ENCODE measurements at regions not wholly inside any gene's neighbourhood (a gene's known extent, or its start where the extent isn't known, plus 50 kb on each side); places are given as distances from the start of the nearest gene placed in this dataset.

- no peak for DNase-seq (ENCODE audit: low spot score)
Measured at GRCh38 chrX:68894513-68895340, 65.9 kb downstream of the EFNB1 start.

GRCh38 chrX:68894142-68894512, 65.3 kb downstream of the EFNB1 start:
- no peak for DNase-seq (ENCODE audit: low spot score)

GRCh38 chrX:68892651-68893050, 63.8 kb downstream of the EFNB1 start:
- no peak for DNase-seq (ENCODE audit: low spot score)

GRCh38 chrX:68892134-68892533, 63.3 kb downstream of the EFNB1 start:
- DNase-seq (ENCODE audit: low spot score): no peak

Data from left forelimb (tissue), 1 donor.